ENCODE measurements at regions not wholly inside any gene's neighbourhood (a gene's known extent, or its start where the extent isn't known, plus 50 kb on each side); places are given as distances from the start of the nearest gene placed in this dataset.

DNA sequence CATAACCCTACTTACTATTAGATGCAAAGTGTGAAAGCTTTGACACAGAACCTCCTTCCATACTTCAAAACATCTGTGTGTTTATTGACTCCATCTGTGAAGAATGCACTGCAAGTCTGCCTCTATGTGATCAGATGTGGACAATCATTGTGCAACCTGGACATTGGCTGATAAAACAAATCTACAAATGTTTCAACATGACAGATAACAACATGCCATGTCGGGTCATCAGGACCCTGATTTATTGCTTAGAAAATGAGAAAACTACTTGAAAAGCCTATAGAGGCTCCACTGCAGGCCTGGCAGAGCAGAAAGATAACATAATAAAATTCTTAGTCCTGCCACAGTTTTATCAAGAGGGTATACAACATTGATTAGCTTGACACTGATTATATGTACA, 1286.4 kb downstream of the GRIK2 start:
- no peak for DNase-seq

DNA sequence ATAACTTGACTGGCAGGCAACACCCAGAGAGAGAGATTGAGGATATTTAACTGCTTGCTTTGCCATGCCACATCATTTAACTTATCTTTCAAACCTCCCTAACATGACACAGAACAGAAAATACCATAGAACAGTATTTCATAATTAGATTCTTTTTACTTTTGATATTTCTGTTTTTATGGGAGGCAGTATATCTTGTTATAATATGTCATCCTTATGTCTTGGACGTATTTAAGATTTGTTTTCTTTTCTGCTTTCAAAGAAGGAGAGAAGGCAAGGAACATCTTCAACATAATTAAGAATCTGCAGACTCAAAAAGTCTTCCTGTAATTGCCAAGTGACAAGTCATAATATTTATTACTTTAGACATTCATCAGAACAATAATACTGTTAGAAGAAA, 1283.7 kb downstream of the GRIK2 start:
- no peak for DNase-seq

DNA sequence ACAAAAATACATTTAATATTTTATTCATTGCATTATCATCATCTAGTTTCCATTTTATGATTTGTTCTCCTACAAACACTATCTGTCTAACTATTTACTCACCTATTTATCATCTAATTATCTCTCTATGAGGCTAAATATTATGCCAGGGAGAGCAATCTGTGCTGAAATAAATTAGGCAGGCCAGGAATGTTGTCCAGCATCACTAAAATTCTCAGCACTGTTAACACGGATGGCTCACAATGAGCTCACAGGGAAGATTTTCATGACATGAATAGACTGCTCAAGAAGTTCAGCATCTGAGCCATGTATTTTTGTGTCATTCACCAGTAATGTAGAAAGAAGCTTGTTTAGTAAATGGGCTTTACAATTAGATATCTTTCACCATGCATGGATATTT, 1277.2 kb downstream of the GRIK2 start:
- DNase-seq: no peak

GRCh38 chr6:102662851-102663250, 1269.3 kb downstream of the GRIK2 start:
- no peak for DNase-seq

DNA sequence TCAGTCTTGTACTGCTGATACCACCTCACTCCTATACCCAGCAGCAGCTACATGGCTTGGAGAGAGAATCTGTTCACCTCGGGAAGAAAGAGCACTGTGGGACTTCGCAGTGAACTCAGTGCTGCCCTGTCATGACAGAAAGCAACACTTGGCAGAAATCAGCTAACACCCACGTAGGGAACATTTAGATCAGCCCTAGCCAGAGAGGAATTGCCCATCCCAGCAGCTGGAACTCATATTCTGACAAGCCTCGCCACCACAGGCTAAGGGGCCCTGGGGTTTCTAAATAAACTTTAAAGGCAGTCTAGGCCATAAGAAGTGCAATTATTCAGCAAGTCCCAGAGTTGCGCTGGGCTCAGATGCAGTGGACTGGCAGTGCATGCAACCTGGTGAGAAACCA, 1266.8 kb downstream of the GRIK2 start:
- DNase-seq: no peak

DNA sequence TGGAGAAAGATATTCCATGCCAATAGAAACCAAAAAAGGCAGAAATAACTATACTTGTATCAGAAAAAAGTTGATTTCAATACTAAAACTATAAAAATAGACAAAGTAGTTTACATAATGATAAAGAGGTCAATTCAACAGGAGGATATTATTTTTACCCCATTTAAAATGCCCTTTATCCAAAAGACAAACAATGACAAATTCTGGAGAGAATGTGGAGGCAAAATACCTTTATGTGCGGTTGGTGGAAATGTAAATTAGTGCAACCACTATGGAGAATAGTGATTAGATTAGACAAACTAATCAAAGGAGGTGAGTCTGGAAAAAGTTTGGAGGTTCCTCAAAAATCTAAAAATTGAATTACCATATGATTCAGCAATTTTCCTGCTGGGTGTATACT, 1262.3 kb downstream of the GRIK2 start:
- DNase-seq: no peak

DNA sequence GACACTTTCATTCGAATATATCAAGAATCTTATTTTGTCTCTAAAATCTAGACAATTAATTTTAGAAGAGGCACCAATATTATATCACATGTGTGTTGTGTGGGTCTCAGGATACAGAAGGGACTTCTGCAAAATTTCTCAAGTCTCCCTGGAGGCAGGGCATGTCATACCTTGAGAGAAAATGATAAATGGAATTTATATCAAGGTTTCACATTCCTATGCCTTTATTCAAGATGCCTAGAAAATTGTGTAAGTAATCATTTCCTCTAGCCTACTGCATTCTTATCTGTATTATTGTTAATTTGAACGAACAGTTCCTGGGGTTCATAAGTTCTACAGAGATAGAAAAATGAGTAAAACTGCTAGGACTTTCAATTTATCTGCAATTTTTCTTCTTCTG, 1247.9 kb downstream of the GRIK2 start:
- no peak for DNase-seq

DNA sequence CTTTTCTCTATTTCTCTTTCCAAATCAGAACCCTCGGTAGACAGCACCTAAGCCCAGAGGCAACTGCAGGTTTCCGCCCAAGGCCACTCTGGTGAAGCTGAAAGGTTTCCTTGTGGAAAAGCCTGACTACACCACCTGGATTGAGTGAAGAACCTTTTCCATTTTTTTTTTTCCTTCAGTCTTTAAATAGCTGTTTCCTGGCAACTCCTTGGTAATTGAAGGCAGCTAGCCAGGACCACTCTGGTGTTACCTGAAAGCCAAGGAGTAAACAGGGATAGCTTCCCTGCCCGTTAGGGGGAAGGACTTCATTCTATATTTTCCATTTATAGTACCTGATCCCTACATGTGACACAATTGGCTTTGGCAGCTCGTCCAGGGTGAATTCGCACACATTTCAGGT, 1238.4 kb downstream of the GRIK2 start:
- DNase-seq: no peak

DNA sequence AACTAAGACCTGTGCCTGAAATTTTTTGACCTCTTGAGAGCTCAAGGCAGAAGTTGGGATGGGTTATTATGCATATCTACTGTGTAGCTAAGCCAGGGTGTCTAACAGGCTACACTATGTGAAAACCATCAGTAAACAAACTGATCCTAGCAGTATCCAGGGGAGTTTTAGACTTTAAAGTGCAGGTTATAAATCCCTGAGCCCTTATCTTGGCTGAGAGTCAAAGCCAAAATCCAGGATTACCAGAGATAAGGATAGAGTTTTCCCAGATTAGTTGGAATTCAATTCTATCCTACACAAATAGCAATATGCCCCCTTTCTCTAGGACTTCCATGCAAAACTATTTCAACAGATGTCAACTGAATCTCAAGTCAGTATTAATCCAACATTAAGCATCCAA, 1229.7 kb downstream of the GRIK2 start:
- no peak for DNase-seq

- peak; percentile 27 for DNase-seq
Observed at GRCh38 chr6:102619585-102619984, 1226.1 kb downstream of the GRIK2 start.

- DNase-seq: no peak
Observed at GRCh38 chr6:102582569-102582968, 1189.1 kb downstream of the GRIK2 start.

- no peak for DNase-seq
Observed at GRCh38 chr6:102581378-102582124, 1188.0 kb downstream of the GRIK2 start.

DNA sequence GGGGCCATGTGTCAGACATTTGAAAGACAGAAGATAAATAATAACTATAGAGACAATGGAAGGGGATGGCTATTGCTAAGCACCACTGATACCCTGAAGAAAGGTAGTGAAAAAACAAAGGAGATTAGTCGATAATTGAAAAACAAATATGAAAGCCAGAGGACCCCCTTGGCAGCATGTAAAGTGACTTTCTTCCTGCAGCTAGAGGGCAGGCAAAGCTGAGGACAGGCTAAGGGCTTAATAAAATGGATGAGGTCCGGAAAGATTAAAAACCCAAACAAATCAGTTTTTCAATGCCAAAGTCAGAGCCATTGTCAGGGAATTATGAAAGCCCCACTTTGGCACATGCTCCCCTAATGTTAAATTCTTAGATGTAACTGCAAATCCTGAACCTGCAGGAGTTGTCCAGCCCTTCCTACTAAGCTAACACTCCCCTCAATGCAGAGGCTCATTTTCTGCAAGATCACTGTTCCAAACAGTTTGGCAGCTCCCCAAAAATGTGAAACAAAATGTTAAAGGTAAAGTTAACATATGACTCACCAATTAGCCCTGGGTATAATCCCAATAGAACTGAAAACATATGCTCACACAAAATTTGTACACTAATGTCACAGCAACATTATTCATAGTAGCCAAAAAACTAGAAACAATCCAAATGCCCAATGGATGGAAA, 1177.9 kb downstream of the GRIK2 start:
- DNase-seq: no peak

GRCh38 chr6:102562713-102563112, 1169.2 kb downstream of the GRIK2 start:
- no peak for DNase-seq

DNA sequence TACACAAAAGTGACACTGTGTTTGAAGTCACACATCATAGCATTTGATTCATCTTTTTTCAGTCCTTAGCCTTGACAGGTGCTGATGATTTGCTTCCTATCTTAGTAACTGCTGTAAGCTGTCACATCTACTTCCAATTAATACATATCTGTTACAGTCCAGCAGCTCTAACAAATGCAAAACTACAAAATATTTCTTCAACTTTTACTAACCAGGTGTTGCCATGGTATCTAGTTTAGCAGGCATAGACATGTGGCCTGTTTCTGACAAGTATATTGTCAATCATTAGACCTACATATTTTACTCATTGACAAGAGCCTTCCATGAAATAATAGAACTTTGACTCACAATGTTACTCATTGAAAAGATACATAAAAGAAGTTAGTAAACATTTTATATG, 1159.7 kb downstream of the GRIK2 start:
- DNase-seq: no peak

DNA sequence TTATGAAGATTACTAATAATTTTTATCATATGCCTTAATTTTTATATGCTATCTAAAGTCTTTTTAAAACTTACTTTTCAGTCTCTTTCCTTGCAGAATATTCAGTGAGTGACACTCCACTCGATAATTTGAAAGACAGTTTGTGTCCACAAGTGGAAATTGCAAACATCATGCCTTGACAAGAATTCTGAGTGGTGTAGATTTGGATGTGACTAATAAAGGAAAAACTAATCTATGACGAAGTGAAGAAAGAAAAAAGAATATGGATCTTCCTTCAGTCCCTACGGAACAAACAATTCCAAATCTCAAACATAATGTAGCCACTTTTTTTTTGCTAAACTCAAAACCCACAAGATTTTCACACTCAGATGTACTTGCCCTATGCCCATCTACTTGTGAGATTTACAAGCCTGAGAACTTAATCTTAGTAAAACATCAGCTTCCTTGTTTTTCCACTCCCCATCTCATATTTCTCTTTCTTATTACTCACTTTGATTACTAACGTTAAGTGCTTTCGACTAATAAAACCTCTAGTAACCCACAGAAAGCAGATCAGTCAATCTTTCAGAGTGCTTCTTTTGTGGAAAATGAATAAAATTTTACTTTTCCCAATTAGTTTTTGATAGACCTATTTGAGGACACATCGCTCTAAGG, 1155.8 kb downstream of the GRIK2 start:
- no peak for DNase-seq

- no peak for DNase-seq
Observed at GRCh38 chr6:102525336-102525735, 1131.8 kb downstream of the GRIK2 start.

DNA sequence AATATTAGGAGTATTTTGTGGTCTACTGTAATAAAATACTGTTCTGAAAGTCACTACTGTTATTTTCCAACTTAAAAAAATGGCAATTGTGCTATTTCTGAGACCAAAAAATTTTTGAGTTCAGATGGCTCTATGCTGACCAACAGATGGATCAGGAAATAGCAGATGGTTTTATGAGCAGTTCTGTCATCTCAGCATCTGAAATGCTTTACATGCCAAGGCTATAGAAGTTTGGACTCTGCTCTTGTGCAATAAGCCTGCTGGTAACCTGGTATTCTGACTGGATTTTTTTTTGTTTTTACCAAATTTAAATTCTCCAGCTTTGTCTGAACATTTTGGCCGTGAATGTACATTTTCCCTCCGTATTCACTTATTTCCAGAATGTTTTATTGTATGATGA, 1127.5 kb downstream of the GRIK2 start:
- DNase-seq: no peak

- DNase-seq: no peak
Observed at GRCh38 chr6:102517506-102517905, 1124.0 kb downstream of the GRIK2 start.

DNA sequence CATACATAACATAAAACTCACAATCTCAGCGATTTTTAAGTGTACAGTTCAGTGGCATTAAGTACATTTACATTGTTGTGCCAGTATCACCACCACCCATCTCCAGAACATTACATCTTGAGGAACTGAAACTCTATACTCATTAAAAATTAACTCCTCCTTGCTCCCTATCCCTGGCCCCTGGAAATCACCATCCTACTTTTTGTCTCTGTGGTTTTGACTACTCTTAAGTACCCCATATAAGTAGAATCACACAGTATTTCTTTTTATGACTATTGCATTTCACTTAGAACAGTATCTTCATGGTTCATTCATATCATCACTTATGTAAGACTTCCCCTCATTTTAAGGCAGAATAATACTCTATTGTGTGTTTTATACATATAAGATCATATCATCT, 1108.1 kb downstream of the GRIK2 start:
- DNase-seq: no peak

- no peak for DNase-seq
Observed at GRCh38 chr6:102494808-102495207, 1101.3 kb downstream of the GRIK2 start.

DNA sequence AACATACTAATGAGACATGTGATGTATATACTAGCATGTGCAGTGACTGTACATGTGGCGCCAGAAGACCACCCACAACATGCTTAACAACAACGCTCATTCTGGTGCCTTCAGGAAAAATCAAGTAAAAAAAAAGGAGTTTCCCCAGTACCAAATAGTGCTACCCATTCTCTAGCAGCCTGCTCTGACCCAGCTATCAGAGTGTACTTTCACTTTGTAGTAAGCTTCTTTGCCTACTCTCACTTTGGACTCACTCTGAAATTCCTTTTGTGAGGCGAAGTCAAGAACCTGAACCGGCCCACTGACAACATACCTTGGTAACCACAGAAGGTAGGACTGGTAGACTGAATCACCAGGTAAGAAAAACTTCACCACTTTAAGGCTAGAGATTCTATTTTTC, 1100.0 kb downstream of the GRIK2 start:
- DNase-seq: no peak

DNA sequence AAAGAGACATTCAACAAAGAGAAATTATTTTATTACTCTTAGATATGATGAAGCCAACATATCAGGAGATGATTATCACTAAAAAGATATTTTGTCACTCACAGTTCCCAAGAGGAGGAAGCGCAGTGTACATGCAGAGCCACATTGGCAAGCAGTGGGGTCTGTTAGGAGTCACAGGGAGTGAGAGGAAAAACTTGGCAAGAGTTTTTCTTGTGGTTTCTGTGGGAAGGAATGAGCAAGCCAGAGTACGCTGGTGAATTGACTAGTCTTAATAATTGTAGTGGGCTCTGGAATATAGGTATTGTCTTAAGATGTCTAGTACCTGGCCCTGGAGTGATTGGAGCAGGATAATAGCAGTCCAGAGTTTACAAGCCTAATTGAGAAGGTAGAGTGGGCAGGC, 1095.2 kb downstream of the GRIK2 start:
- no peak for DNase-seq

DNA sequence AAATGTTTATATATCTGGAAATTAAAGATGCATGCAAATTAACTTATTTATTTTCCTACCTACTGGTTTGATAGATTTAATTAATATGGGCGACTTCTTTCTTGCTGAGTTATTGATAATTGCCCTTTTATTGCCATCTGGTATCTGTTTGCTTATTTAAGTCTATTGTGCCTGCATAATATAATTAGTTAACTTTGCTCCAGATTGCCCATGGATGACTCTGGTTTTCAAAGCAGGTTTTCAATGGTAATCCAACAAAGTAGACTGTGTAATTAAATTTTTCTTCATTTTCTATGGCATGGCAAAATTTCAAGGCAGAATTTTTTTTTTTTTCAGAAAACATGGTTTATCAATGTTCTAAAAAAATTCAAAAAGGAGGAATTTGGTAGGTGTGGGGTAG, 1092.0 kb downstream of the GRIK2 start:
- no peak for DNase-seq

Data from hematopoietic multipotent progenitor cell treated with erythropoietin and hydrocortisone succinate and interleukin-3 and kit ligand, for 6 days (in vitro differentiated cells).